H9 (cell line): ENCODE measurements at regions not wholly inside any gene's neighbourhood (a gene's known extent, or its start where the extent isn't known, plus 50 kb on each side); places are given as distances from the start of the nearest gene placed in this dataset.

Source experiments
- DNase-seq: peaks from one replicate; pipeline ENCODE4 v3.0.0-alpha.2; 2017
- H2AFZ ChIP-seq: one replicate; pipeline ENCODE4 v1.6.1; 2013; ENCODE audit warnings: mild to moderate bottlenecking, low read length, control low read depth, moderate library complexity
- H2AK5ac ChIP-seq: 2 replicates; pipeline ENCODE4 v1.6.1; 2013; ENCODE audit warnings: low read length, control low read depth, mixed read lengths; ENCODE audit not compliant: insufficient read length
- H2BK120ac ChIP-seq: one replicate; pipeline ENCODE4 v1.6.1; 2013; ENCODE audit warnings: low read depth, mild to moderate bottlenecking, low read length, control low read depth, inconsistent platforms; ENCODE audit not compliant: poor library complexity, severe bottlenecking
- H2BK12ac ChIP-seq: 2 replicates; pipeline ENCODE4 v1.6.1; 2013; ENCODE audit warnings: low read length, control low read depth, mixed read lengths, low read depth; ENCODE audit not compliant: insufficient read length
- H2BK15ac ChIP-seq: 2 replicates; pipeline ENCODE4 v1.6.1; 2013; ENCODE audit warnings: low read depth, low read length, control low read depth
- H2BK20ac ChIP-seq: one replicate; pipeline ENCODE4 v1.6.1; 2013; ENCODE audit warnings: low read depth, mild to moderate bottlenecking, low read length, control low read depth, inconsistent platforms; ENCODE audit not compliant: poor library complexity, severe bottlenecking
- H2BK5ac ChIP-seq: 2 replicates; pipeline ENCODE4 v1.6.1; 2013; ENCODE audit warnings: low read length, control low read depth, mixed read lengths; ENCODE audit not compliant: insufficient read length
- H3K14ac ChIP-seq: 2 replicates; pipeline ENCODE4 v1.6.1; 2013; ENCODE audit warnings: low read length, control low read depth; ENCODE audit not compliant: insufficient read depth
- H3K18ac ChIP-seq: 2 replicates; pipeline ENCODE4 v1.6.1; 2013; ENCODE audit warnings: low read depth, mild to moderate bottlenecking, mixed read lengths, low read length, control low read depth; ENCODE audit not compliant: insufficient read length
- H3K23ac ChIP-seq: 2 replicates; pipeline ENCODE4 v1.6.1; 2013; ENCODE audit warnings: low read length, control low read depth, mixed read lengths, low read depth; ENCODE audit not compliant: insufficient read length
- H3K23me2 ChIP-seq: 2 replicates; pipeline ENCODE4 v1.6.1; 2013; ENCODE audit warnings: low read depth, mild to moderate bottlenecking, mixed read lengths, low read length, control low read depth; ENCODE audit not compliant: insufficient read length, poor library complexity, severe bottlenecking
- H3K27ac ChIP-seq: 2 replicates; pipeline ENCODE4 v1.5.1; 2013; ENCODE audit warnings: low read length, control low read depth, mixed read lengths, low read depth; ENCODE audit not compliant: insufficient read length
- H3K27me3 ChIP-seq: 2 replicates; pipeline ENCODE4 v1.6.1; 2013; ENCODE audit warnings: low read length, control low read depth, inconsistent platforms; ENCODE audit not compliant: insufficient read depth
- H3K4ac ChIP-seq: 2 replicates; pipeline ENCODE4 v1.6.1; 2013; ENCODE audit warnings: low read depth, mild to moderate bottlenecking, control low read depth, inconsistent platforms, low read length, moderate library complexity
- H3K4me1 ChIP-seq: 2 replicates; pipeline ENCODE4 v1.6.1; 2013; ENCODE audit warnings: low read length, control low read depth, inconsistent platforms; ENCODE audit not compliant: insufficient read depth
- H3K4me2 ChIP-seq: 2 replicates; pipeline ENCODE4 v1.6.1; 2013; ENCODE audit warnings: low read length, control low read depth, mixed read lengths; ENCODE audit not compliant: insufficient read length, insufficient read depth
- H3K56ac ChIP-seq: 2 replicates; pipeline ENCODE4 v1.6.1; 2013; ENCODE audit warnings: low read depth, mild to moderate bottlenecking, mixed read lengths, low read length, control low read depth; ENCODE audit not compliant: insufficient read length
- H3K79me1 ChIP-seq: 2 replicates; pipeline ENCODE4 v1.6.1; 2013; ENCODE audit warnings: low read depth, mild to moderate bottlenecking, moderate library complexity, low read length, control low read depth, inconsistent platforms; ENCODE audit not compliant: insufficient read depth, poor library complexity, severe bottlenecking
- H3K79me2 ChIP-seq: 2 replicates; pipeline ENCODE4 v1.6.1; 2013; ENCODE audit warnings: low read length, control low read depth, inconsistent platforms; ENCODE audit not compliant: insufficient read depth
- H3K9ac ChIP-seq: 2 replicates; pipeline ENCODE4 v1.6.1; 2013; ENCODE audit warnings: low read length, control low read depth, mixed read lengths; ENCODE audit not compliant: insufficient read length; ENCODE audit errors: extremely low read depth
- H3K9me3 ChIP-seq: one replicate; pipeline ENCODE4 v1.6.1; 2013; ENCODE audit warnings: low read depth, low read length, inconsistent platforms; ENCODE audit not compliant: control insufficient read depth
- H3T11ph ChIP-seq: one replicate; pipeline ENCODE4 v1.6.1; 2013; ENCODE audit warnings: mild to moderate bottlenecking, low read length, control low read depth, inconsistent platforms
- H4K20me1 ChIP-seq: one replicate; pipeline ENCODE4 v1.6.1; 2013; ENCODE audit not compliant: control insufficient read depth, insufficient read length, insufficient read depth
- H4K5ac ChIP-seq: 2 replicates; pipeline ENCODE4 v1.6.1; 2013; ENCODE audit warnings: low read depth, mild to moderate bottlenecking, mixed read lengths, low read length, control low read depth; ENCODE audit not compliant: insufficient read length
- H4K8ac ChIP-seq: replicated peaks from 2 replicates; pipeline ENCODE4 v1.6.1; 2013; ENCODE audit warnings: low read length, control low read depth, mixed read lengths, low read depth; ENCODE audit not compliant: insufficient read length
- H4K91ac ChIP-seq: 2 replicates; pipeline ENCODE4 v1.6.1; 2013; ENCODE audit warnings: low read depth, mild to moderate bottlenecking, moderate library complexity, mixed read lengths, low read length, control low read depth; ENCODE audit not compliant: insufficient read length
- H3K27ac Mint-ChIP-seq, 3 experiments: 2 replicates in 2 of 3; 3 replicates in 1 of 3; pipeline ENCODE4 v1.8.0; 2020 to 2021; ENCODE audit warnings: mixed read lengths in 3 of 3, mild to moderate bottlenecking in 1 of 3, moderate library complexity in 1 of 3
- H3K27me3 Mint-ChIP-seq: 2 replicates; pipeline ENCODE4 v1.8.0; 2021; ENCODE audit warnings: low read depth, mild to moderate bottlenecking, moderate library complexity, mixed read lengths
- H3K36me3 Mint-ChIP-seq, 3 experiments: 2 replicates in 2 of 3; 3 replicates in 1 of 3; pipeline ENCODE4 v1.8.0; 2020 to 2021; ENCODE audit warnings: low read depth in 3 of 3, mixed read lengths in 3 of 3; ENCODE audit not compliant: insufficient read depth in 1 of 3
- H3K4me1 Mint-ChIP-seq, 2 experiments: 2 replicates each; pipeline ENCODE4 v1.8.0; 2020; ENCODE audit warnings: mixed read lengths in 2 of 2
- H3K4me3 Mint-ChIP-seq, 2 experiments: 2 replicates in 1 of 2; 3 replicates in 1 of 2; pipeline ENCODE4 v1.8.0; 2020 to 2021; ENCODE audit warnings: mild to moderate bottlenecking in 2 of 2, mixed read lengths in 2 of 2, moderate library complexity in 1 of 2
- H3K9me3 Mint-ChIP-seq, 2 experiments: 2 replicates in 1 of 2; 3 replicates in 1 of 2; pipeline ENCODE4 v1.8.0; 2020; ENCODE audit warnings: mild to moderate bottlenecking in 2 of 2, mixed read lengths in 2 of 2, moderate library complexity in 1 of 2
- WGBS: extraction: QIAGEN DNeasy Blood & Tissue Kit; methylation state at CpG from one replicate; pipeline ENCODE4 v1.1.7; 2013; ENCODE audit warnings: missing lambda C conversion rate, low lambda C conversion rate, mixed read lengths; ENCODE audit not compliant: insufficient read length; ENCODE audit errors: extremely low coverage; 5-methylcytosine and 5-hydroxymethylcytosine counted together
- TF ChIP-seq, protein P1 (sequence below): fragments of 200-600 bp; sonication (generic); conservative IDR thresholded peaks from 3 replicates; pipeline ENCODE4 v1.8.0; 2021; ENCODE audit warnings: antibody characterized with exemption, mild to moderate bottlenecking

DNA sequence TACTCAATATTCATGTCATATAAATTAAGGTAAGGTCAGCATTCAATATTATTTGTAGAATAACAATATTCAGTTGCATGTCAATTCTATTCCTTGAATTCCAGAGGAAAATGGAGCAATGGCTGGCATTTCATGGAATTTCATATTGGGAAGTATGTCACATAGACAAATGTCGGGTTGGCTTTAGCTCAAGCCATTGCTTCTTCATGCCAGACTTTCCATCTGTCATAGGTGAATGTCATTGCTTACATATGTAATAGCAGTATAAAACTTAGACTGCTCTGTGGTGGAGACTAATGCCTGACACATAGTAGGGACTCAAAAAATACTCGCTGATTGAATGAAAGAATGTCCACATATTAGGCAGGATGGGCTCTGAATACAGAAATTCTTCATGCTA, 509.6 kb upstream of the CHORDC1 start:
- no peaks in the 10 kb centered on the region for H3K9me3 ChIP-seq

More for the DNA sequence above, 509.6 kb upstream of the CHORDC1 start:
- H3T11ph ChIP-seq, result no peak overlapping the region
- H4K20me1 ChIP-seq, result no peaks in the 10 kb centered on the region
- no peak overlapping the region for H3K9ac ChIP-seq
- H3K4ac ChIP-seq, result no peak overlapping the region
- H4K91ac ChIP-seq, result no peak overlapping the region
- TF ChIP-seq, protein P1, sequence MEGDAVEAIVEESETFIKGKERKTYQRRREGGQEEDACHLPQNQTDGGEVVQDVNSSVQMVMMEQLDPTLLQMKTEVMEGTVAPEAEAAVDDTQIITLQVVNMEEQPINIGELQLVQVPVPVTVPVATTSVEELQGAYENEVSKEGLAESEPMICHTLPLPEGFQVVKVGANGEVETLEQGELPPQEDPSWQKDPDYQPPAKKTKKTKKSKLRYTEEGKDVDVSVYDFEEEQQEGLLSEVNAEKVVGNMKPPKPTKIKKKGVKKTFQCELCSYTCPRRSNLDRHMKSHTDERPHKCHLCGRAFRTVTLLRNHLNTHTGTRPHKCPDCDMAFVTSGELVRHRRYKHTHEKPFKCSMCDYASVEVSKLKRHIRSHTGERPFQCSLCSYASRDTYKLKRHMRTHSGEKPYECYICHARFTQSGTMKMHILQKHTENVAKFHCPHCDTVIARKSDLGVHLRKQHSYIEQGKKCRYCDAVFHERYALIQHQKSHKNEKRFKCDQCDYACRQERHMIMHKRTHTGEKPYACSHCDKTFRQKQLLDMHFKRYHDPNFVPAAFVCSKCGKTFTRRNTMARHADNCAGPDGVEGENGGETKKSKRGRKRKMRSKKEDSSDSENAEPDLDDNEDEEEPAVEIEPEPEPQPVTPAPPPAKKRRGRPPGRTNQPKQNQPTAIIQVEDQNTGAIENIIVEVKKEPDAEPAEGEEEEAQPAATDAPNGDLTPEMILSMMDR, result no peak
- H2AFZ ChIP-seq, result no peak overlapping the region
- H3K27ac Mint-ChIP-seq, result no peak overlapping the region
- H3K36me3 Mint-ChIP-seq, result no peaks in the 10 kb centered on the region
- H3K27me3 ChIP-seq, result no peaks in the 10 kb centered on the region
- H3K4me1 Mint-ChIP-seq, result peaks cover 7 to 15% of the 10 kb centered on the region in 2 experiments
- H3K14ac ChIP-seq, result no peak overlapping the region
- H3K27ac ChIP-seq, result no peak overlapping the region
- H2BK120ac ChIP-seq, result no peak overlapping the region
- WGBS, result no CpG with 5 or more reads among the region's 2 CpGs
- no peak overlapping the region for H4K5ac ChIP-seq
- H3K27me3 Mint-ChIP-seq, result no peaks in the 10 kb centered on the region
- H3K79me2 ChIP-seq, result no peaks in the 10 kb centered on the region
- H3K79me1 ChIP-seq, result no peaks in the 10 kb centered on the region
- peaks cover 3% of the 10 kb centered on the region for H3K4me1 ChIP-seq
- no peak overlapping the region for H2BK15ac ChIP-seq
- H2BK20ac ChIP-seq, result no peak overlapping the region
- DNase-seq, result no peak
- H3K9me3 Mint-ChIP-seq, result no peaks in the 10 kb centered on the region
- H2AK5ac ChIP-seq, result no peak overlapping the region
- H3K4me2 ChIP-seq, result no peak overlapping the region
- H2BK5ac ChIP-seq, result no peak overlapping the region
- H3K4me3 Mint-ChIP-seq, result no peak overlapping the region
- no peak overlapping the region for H3K56ac ChIP-seq
- no peak overlapping the region for H3K18ac ChIP-seq
- no peak overlapping the region for H4K8ac ChIP-seq
- H2BK12ac ChIP-seq, result no peak overlapping the region
- H3K23me2 ChIP-seq, result no peaks in the 10 kb centered on the region
- no peak overlapping the region for H3K23ac ChIP-seq
